ENCODE measurements at regions not wholly inside any gene's neighbourhood (a gene's known extent, or its start where the extent isn't known, plus 50 kb on each side); places are given as distances from the start of the nearest gene placed in this dataset.
"Not testable (repeated sequence)": the region's sequence is repeated elsewhere in the genome, so short reads cannot be mapped to it uniquely, and the experiment has no call there.

- DNase-seq: no peak
Measured at GRCh38 chr6:8175046-8175777, 72.9 kb upstream of the EEF1E1 start.

DNA sequence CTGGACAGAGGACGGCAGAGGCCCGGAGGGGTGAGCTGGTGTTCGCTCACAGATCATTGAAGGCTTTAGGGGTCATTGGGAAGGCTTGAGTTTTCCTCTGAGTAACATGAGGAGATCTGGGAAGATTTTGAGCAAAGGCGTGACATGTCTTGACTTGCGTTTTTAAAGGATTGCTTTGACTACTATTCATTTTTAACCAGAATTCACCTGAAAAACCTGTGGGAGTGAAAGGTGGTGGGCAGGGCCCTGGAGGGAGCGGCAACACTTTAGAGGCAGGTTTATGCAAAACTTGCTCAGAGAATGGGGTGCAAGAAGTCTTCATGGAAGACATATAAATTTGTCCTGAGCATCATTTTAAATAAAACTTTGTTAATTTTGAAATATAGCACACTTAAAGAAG lies 72.2 kb upstream of the EEF1E1 start:
- no peak for DNase-seq

DNA sequence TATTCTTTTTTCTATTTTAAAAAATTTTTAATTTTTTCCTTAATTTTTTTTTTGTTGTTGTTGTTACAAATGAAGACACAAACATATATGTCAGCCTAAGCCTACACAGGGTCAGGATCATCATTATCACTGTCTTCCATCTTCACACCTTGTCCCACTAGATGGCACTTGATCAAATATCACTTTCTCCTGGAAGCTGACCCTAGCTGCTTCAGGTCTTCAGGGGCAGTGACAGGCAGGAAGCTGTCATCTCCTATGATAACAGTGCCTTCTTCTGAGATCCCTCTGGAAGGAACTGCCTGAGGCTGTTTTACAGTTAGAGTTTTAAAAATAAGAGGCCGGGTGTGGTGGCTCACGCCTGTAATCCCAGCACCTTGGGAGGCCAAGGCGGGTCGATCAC lies 70.2 kb upstream of the EEF1E1 start:
- no peak for DNase-seq

DNA sequence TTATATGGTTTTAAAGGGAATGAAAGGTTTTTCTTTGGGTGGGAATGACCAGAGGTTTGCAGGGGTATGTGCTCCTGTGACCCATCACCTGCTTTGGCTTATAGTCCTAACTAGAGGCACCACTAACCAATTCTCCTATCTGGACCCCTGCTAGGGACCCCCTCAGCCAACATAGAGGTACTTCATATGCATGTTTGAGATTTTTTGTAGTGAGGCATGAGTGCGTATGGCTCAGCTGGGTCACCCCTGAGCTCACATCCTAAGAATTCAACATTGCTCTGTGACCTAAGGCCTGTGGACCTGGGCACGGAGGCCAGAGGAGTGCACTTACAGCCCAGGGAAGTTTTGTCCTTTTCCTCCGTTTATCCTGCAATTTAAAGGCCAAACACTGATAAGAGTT lies 68.4 kb upstream of the EEF1E1 start:
- DNase-seq: no peak

- DNase-seq: no peak
Measured at GRCh38 chr6:8170245-8170644, 67.9 kb upstream of the EEF1E1 start.

DNA sequence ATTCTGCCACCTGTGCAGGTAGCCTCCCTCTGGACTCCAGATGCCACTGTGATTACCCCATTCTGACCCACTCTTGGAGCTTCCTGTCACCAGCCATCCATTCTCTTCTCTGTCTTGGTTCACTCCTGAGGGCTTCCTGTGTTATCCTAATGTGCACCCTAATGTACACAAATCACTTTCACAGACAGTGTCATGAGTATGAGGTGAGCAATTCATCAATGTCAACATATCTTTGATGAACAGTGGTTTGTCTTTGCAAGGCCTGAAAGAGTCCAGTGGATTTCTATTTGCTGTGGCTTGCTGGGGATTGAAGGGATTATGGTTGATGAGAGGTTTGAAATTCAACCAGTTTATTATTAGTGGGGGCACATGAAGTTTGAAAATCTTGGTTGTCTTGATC lies 63.8 kb upstream of the EEF1E1 start:
- DNase-seq: no peak

GRCh38 chr6:8165008-8165407 lies 62.7 kb upstream of the EEF1E1 start:
- not testable (repeated sequence) for DNase-seq

GRCh38 chr6:8164281-8164680 lies 61.9 kb upstream of the EEF1E1 start:
- DNase-seq: not testable (repeated sequence)

- DNase-seq: no peak
Measured at GRCh38 chr6:8159966-8160365, 57.6 kb upstream of the EEF1E1 start.

DNA sequence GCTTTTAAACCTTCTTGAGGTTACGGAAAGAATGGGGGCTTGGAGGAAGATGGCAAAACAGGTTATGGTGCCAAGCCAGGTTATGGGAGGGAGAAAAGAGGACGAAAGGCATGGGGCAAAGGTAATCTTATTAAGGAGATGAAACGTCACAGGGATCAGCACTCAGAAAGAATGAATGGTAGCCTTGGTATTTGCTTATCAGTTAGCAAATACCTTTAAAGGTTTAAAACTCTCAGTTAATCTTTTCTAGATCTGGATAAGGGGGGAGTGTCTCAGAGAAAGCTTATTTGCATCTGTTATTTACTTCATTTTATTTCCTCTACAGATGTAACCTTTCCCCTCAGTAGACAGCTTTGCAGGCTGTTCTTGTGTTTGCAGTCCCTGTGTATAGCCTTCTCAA lies 55.5 kb upstream of the EEF1E1 start:
- DNase-seq: no peak

GRCh38 chr6:8155259-8156012 lies 53.1 kb upstream of the EEF1E1 start:
- no peak for DNase-seq
